ENCODE measurements at regions not wholly inside any gene's neighbourhood (a gene's known extent, or its start where the extent isn't known, plus 50 kb on each side); places are given as distances from the start of the nearest gene placed in this dataset.

DNA sequence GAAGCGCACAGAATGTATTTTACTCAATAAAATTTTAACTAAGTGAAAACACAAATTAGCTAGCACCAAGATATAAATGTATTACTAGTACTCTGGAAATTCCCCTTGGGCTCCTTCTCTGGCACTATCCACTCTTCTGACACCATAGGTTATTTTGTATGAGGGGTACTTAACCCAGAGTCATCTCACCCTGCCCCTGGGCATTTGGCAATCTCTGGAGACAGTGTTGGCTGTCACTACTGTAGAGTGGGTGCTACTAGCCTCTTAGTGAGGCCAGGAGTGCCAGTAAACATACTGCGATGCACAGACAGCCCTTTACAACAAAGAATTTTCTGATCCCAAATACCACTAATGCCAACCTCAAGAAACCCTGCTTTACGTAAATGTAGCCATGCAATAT is 246.3 kb upstream of the KBTBD8 start:
- no peak for DNase-seq (ENCODE audit: low read depth)

DNA sequence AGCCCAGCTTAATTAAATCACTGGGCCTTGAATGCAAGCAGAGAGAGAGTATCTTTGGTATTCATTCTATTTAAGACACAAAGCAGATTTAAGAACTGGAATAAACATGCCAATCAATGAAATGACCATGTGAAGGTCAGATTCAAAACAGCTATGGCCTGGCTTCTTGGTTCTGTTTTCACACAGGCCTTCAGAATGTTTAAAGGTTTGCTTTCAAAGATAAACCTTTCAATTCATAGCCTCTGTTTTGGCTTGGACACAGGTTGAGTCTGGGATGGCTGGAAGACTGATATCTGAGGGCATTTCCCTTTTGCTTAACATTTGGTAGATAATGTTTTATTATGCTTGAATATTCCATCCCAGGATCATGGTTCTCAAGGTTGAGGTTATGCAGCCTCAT is 244.4 kb upstream of the KBTBD8 start:
- DNase-seq (ENCODE audit: low read depth) = no peak

DNA sequence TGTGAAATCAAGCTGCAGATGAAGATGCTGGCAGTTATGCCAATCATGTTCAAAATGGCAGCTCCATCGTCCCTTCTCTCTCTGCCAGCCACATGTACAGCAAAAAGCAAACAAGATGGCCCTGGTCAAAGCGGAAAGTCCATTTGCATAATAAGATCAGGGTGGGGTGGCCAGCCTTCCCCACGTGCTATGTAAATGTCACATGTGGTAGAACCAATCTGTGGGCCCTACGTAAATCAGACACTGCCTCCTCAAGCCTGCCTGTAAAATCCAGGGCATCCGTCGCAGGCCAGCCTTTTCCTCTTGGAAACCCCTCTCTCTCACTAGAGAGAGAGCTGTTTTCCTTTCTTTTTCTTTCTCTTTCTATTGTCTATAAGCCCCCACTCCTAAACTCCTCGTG is 243.5 kb upstream of the KBTBD8 start:
- DNase-seq (ENCODE audit: low read depth) = no peak

DNA sequence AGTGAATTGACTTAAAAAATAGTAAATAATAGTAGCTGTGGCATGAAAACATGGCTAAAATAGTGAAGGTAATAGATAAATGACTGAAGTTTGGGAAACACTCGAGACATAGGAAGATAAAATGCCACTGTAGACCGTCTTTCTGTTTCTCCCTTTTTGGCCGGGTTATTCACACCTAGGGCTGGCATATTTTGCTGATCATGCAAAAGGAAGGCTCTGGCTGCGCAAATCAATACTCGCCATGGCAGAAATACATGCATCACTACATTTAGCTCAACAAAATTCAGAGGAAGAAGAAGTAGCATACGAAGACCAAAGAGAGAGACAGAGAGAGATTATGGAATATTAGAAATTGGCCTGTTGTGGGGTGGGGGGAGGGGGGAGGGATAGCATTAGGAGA is 242.2 kb upstream of the KBTBD8 start:
- DNase-seq (ENCODE audit: low read depth) = no peak

DNA sequence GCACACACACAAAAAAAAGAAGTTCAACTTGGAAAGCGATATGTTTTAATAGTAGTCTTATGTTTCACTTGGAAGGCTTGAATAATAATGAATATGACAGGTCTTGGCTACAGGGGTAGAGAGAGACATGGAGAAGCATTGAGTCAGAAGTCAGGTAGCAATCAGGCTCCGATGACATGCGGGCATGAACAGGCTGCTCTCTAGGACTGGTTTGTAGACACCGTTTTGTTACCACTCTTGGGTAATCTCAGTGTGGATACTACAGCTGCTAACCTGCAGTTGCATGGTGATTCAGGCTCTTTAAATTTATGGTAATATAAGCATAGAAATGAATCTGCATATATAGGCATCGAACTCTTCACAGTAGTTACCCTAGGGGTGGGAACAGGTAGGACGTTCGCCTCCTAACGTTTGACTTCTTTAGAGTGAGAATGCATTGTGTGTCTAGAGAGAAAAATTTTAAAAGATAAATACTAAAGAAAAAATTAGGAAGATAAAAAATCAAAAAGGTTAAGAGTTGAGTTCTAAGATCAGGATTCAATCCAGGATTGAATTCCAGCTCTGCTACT is 241.6 kb upstream of the KBTBD8 start:
- DNase-seq (ENCODE audit: low read depth) = no peak

DNA sequence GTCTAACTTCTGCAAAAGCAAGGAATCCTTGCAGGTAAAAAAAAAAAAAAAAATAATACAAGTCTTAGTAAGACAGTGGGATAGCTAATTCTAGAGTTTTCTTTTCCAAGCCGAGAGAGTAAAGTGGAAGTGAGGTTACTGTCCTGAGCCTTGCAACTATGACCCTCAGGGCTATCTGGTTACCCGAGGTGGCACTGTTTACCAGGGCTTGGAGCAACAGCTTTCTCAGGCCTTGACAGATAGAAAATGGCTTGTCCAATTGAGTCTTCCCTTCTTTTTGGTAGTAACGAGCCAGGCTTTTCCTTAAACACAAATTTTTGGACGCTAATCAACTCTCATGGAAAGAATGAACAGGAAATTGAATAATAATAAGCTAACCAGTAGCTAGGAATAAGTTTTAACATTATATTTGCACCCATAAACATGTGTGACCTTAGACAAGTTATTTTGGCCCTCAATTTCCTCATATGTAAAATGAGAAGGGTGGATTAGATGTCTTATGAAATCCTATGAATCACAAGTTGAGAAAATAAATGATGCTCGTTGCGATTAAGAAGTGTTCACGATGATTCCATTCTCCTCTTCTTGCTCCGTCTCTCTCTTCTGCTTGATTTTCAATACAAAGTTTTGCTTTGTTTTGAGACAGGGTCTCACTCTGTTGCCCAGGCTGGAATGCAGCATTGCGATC is 236.9 kb upstream of the KBTBD8 start:
- peak; percentile 13 for DNase-seq (ENCODE audit: low read depth)

DNA sequence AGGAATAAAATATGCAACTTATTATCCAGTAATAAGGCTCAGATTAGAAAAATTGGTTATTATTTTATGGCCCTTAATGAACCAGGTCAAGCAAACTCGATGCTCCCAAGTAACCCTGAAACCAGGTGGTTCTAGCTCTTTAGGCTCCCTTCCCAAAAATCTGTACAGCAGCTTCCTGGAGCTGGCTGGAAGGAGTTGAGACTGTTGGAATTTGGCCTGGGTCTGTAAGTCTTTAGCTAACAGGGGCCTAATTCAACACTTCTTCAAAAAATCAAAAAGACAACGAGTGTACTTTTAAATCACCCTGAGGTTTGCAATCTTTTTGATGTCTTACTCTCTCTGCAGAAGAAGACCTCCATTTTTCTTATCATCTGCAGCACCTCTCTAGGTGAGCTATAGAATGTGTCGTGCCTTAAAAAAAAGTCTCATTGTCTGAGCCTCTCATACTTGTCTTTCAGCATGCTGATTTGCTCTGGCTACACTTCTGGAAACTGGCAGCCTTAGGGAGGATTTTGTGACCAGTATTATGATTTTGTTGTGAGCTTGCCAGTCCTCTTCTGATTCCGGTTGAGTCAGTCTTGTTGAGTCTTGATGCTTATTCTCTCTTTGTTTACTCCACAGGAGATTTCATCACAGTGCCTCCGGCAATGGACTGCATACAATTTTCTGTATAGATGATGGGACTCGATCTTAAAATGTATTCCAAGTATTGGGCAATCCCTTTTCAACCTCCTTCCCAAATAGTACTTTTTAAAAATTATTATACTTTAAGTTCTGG is 235.0 kb upstream of the KBTBD8 start:
- peak; percentile 41 for DNase-seq (ENCODE audit: low read depth)

DNA sequence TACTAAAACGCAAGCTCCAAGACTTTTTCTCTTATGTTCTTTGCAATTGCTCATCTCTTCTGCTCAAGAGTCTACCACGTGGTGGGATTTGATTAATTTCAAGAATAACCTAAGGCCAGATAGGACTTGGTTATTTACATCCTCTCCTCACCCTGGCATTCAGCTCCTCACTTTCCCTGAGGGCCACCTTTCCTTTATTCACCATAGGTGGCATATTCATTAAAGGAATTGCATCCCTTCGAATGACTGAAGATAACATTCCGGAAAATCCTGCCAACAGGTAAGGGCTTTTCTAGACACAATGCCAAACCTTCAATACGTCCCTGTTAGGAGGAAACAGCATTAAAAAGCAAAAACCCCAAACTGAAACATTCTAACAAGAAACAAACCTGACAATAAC is 220.0 kb upstream of the KBTBD8 start:
- no peak for DNase-seq (ENCODE audit: low read depth)

DNA sequence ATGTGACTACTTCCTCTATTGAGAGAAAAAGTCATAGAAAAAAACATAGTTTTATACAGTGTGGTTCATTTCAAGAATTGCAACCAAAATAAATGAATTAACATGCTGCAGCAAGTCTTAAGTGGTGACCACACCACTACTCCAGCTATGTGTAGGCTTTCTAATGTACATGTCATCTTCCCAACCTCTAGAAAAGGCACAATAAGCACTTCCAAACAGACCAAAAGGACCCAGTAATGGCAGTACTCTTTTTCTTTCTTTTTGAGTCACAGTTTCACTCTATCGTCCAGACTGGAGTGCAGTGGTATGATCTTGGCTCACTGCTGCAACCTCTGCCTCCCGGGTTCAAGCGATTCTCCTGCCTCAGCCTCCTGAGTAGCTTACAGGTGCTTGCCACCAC is 219.3 kb upstream of the KBTBD8 start:
- no peak for DNase-seq (ENCODE audit: low read depth)

DNA sequence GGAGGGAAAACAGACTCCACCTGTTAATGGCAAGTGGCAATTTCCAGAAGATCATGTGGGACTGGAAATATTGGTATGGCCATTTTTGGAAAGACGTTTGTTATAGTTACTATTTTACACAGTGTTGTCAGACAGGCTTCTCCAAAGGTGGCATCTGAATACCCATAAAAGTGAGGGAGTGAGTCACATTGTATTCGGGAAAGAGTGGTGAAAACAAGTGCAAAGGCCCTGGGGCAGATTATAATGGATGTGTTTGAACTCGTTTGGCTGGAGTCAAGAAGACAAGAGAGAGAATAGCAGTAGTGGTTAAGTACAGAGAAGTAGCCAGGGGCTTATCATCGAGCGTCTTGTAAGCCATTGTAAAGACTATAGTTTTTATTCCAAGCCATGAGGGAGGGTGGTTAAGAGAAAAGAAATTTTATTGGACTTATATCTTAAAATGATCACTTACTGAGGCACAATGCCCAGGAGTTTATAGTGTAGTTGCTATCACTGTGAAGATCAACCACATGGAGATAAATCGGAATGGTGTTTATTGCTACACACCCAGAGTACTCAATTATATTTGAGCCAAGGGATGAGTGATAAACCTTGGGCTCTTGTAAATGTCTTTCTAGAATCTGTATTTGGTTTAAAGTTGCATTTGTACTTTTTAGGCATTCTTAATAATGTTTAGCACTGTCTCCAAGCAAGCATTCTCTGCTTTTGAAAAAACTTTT is 212.8 kb upstream of the KBTBD8 start:
- DNase-seq (ENCODE audit: low read depth) = no peak

DNA sequence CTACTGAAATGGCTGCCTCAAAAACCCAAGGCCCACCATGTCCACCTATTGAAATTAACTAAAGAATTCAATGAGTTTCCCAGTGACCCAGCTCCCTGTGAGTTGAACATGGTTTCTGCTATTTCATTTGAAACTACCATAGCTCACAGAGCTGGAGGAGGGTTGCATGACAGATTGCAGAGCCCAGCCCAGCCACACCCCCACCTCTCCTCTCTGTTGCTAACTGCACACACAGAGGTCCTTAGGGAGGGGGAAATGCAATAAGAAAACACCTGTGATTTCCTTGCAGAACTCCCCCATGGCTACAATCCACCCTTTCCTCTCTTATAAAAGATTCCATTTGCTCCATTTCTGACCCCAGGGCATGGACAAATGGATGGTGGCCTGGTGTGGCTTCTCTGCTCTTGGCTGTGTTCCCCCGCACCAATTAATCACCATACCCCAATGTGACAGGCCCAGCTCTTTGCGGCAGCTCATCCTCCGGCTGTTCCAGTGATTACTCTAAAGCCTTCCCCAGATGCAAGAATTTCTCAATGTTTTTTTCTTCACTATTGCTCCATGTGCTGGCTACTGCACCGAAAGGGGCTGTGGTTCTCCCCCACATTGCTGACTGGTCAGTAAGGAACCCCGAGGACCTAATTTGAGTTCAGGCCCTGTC is 208.4 kb upstream of the KBTBD8 start:
- no peak for DNase-seq (ENCODE audit: low read depth)

DNA sequence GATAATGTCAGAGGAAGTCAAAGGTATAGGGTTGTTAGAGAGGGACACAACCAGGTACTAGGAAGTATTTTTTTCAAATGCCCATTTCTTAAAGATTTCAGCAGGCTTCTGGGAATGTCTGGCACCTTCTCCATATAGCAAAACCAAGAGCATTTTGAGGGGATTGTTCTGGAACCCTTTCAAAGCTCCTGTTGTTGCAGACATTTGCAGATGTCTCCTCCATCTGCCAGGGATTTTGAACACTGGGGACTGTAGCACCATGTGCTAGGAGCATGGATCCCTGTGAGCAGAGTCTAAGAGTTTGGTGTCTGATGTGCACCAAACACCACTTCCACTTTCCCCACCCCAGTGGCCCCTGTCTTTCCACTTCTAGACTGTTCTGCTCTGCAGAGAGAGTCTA is 206.0 kb upstream of the KBTBD8 start:
- no peak for DNase-seq (ENCODE audit: low read depth)

DNA sequence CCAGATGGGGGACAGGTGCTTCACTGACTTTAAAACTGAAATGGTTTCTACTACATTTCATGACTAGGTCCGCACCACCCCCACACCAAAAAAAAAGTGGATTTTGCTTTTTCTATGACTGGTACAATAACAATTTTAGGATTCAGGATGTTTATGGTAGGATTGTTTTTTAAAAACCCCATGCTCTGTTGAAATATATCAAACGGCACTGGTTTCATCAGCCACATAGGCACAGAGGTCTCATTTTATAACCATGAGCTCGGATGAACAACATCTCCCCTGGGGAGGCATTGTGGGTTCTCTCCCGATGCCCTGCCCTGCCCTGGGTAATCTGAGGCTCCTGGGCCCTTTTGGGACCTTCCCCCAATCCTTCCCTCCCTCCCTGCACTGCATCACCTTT is 202.7 kb upstream of the KBTBD8 start:
- DNase-seq (ENCODE audit: low read depth) = peak; percentile 58

DNA sequence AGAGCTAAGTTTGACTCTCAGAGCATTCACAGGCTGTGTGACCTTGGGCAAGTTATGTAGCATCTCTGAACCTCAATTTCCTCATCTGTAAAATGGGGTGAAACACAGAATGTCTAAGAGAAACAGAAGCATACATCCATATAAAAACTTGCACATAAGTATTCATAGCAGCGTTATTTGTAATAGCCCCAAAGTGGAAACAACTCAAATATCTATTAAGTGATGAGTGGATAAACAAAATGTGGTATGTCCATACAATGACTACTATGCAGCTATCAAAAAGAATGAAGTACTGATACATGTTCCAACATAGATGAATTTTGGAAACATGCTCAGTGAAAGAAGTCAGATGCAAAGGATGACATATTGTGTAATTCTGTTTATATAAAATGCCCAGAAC is 201.8 kb upstream of the KBTBD8 start:
- DNase-seq (ENCODE audit: low read depth) = no peak

DNA sequence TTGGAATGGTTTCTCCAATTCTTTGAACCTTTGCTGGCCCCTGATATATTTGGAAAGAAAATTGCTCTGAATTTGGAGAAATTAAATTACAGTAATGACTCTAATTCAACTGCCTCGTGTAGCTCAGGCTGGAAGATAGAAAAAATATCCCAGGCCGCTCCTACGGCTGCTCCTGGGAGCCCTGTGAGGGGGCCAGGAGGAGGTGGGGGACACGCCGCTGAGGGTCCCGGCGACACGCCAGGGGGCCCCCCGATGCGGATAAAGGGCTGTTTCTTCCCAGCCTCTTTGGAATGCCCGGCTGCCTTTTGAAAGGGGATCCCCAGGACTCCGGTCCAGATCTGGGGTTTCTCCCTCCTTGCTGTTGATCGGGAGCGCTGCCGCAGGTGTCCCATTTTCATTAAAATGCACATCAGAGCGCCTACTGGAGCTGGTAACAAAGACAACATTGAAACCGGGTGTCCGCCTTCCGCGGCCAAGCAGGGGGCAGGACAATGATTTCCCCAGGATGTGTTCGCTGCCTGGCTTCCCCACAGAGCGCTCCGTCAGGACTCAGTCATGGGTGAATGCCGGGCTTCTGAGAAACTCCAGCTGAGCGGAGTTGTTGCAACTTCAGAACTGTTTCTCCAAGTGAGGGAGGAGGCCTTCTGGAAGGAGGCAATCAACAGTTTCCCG is 200.1 kb upstream of the KBTBD8 start:
- peak; percentile 49 for DNase-seq (ENCODE audit: low read depth)

DNA sequence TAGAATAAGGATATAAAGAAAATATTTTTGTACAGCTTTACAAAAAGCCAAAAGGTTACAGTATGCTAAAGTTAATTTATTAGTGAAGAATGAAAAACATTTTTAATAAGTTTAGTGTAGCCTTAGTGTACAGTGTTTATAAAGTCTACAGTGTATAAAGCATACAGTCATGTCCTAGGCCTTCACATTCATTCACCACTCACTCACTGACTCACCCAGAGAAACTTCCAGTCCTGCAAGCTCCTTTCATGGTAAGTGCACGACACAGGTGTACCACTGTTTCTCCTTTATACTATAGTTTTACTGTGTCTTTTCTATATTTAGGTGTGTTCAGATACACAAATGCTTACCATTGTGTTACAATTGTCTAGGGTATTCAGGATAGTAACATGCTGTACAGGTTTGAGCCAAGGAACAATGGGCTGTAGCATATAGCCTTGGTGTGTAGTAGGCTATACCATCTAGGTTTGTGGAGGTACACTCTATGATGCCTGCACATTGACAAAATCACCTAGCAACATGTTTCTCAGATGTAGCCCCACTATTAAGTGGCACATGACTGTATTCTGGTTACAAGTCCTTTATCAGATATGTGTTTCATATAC is 197.1 kb upstream of the KBTBD8 start:
- no peak for DNase-seq (ENCODE audit: low read depth)

DNA sequence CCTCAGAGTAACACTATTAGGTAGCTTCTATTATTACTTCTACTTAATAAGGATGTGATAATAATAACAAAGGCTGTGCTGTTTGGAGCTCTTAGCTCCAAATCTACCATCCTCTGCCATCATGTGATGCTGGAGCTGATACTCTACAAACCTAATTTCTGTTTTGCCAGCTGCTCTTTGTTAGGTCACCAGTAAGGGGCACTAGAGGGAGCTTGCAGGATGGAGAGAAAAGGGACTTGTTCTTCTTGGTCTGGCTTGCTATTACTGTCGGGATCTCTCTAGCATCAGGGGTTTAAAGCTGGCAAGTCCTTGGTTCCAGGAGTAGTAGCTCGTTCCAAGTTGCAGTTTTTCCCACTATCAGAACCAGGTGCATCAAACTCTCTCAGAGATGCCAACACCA is 194.9 kb upstream of the KBTBD8 start:
- no peak for DNase-seq (ENCODE audit: low read depth)

DNA sequence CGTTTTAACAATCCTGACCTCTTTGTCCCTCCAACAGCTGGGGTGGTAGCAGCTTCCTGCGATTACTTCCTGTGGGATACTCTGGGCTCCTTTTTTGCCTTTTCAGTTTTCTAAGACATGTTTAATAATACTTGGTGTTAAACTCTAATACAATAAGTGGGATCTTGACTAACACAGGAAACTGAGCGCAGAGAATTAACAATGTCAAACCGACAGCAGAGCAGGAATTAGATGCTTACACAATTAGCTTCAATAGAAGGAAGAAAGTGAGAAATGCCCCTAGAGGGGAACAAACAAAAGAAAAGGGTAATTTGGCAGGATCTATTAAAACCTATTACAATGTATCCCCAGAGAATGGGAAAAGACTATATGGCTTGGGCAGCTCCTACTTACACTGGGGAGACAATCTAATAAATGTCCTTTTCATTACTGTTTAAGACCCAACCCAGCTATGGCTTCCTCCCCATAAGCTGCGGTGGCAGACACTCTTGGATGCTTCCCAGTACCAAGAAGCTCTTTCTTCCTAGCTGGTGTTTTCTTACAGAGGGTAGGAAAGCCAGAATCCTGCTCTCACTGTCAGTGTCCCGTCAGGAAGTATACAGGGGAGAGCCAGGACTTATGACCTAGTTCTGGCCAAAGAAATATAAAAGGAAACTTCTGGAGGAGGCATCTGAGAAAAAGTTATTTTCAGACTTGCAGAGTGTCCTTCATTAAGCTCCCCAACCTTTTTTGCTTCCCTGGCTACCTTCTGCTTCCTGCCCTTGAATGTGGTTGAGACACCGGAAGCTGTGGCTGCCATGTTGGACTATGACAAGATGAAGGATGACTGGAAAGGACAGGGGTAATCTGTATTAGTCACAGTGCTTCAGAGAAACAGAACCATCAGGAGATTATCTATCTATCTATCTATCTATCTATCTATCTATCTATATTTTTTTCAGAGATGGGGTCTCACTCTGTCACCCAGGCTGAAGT is 194.1 kb upstream of the KBTBD8 start:
- no peak for DNase-seq (ENCODE audit: low read depth)

DNA sequence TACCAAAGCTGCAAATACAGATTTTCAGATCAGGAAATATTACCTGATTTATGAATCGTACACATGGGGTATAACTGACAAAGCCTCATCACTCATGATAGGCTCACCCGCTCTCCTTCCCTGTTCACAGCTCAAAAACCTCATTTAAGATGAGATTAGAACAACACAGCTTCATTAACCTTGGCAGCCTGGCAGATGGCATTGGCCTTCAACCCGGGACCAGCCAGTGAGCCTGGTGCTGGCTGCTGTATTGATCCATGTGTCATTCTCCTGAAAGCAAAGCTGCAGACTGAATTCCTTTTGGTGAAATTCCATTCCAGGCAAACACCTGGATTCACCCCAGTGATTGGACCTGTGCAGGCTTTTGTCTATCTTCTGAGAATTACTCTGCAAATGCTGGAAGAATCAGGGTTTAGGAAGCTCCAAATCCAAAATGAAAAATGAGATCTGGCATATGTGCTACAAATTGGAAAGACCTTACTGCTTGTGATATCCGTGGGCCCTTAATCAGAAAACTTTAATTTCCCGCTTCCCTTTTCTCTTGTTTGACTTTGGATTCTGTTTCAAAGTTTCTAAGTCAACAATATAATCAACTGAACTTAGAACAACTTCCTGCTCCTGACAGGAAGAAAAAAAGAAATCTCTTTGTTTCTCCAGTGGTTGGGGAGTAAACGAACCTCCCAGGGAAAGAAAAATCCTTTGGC is 189.1 kb upstream of the KBTBD8 start:
- DNase-seq (ENCODE audit: low read depth) = no peak

DNA sequence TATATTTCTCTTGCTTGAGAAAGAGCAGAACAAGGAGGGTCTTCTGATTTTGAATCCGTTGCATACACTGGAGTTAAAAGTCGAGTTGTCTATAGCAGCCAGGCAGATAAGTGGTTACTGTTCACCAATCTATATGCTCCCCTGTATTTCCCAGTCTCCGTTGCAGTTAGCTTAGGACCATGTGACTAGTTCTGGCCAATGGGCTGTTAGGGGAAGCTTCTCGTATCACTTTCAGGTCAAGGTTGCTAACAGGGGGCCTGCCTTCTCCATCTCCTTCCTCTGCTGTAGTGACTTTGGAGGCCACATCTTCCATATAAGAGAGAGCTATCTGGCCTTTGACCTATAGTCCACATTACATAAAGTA is 188.5 kb upstream of the KBTBD8 start:
- DNase-seq (ENCODE audit: low read depth) = no peak

Measured in stromal cell of bone marrow (primary cell).